ENCODE measurements at regions not wholly inside any gene's neighbourhood (a gene's known extent, or its start where the extent isn't known, plus 50 kb on each side); places are given as distances from the start of the nearest gene placed in this dataset.

DNA sequence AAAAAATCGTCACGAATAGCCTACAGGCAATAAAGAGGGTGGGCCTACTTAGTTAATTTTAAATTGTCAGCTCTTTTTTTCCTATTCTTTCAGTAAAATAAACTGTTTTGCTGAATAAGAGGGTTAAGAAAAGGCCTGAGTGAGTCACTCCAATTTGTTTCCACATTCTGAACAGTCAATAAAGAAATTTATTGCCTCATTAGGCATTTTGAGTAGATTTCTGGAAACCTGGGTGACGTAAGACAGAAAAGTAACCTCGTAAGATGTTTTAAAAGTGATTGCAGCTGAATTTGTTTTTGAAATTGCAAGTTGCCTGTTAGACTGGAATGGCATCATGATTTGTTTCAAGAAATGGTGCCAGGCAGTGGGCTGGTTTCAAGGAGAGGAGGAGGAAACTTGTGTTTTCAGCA is 439.3 kb downstream of the USP25 start:
- DNase-seq (ENCODE audit: low read depth in 1 of 2, low spot score in 1 of 2): no peak

DNA sequence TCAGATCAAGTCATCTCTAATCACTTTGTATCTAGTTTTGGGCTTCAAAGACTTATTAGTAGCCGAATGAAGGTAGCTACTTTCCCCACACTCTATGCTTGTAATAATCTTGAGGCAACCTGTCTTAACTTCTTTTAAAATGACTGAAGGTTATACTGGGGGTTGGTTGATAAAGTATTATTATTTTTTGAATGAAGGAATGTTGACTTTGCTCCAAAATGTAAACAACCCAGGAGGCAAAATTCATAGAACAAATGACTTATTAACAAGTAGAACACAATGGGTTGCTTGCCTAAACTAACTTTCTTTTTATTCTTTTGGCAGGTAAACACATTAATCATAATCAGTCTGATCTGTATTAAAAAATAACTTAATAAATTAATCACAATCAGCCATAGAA is 440.0 kb downstream of the USP25 start:
- DNase-seq (ENCODE audit: low read depth in 1 of 2, low spot score in 1 of 2): no peak

DNA sequence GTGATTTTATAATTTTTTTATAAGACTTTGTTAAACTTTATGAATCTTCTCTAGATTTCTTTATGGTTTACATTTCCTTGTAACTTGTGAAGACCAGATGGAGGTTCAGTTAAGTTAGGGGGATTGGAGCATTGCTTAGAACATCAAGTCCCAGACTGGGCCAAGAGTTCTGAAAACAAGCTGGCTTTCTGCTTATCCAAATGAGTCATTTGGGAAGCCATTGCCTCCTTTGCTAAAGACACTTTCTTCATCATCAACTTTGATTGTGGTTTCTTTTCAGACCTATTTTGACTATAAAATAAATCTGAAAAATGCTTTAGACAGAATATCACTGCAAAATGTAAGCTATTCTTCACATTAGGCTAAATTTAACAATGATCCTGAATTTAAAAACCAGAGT is 446.8 kb downstream of the USP25 start:
- no peak for DNase-seq (ENCODE audit: low read depth in 1 of 2, low spot score in 1 of 2)

DNA sequence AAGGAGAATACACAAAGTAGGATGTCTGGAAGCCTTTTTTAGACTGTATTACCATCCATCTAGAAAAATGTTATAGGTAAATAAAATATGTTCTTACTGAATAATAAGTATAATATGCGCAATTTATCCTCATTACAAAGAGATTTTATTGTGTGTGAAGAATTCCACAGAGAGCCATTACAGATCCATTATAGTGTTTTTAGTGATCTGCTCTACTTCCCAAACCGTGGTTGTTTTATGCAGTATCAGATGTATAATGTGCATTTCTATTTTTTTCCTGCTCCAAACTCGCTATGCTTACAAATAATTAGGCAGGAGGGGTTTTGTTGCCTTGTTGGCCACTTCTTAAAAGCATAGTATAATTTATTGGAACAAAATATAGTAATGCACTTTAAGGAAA is 447.8 kb downstream of the USP25 start:
- no peak for DNase-seq (ENCODE audit: low read depth in 1 of 2, low spot score in 1 of 2)

DNA sequence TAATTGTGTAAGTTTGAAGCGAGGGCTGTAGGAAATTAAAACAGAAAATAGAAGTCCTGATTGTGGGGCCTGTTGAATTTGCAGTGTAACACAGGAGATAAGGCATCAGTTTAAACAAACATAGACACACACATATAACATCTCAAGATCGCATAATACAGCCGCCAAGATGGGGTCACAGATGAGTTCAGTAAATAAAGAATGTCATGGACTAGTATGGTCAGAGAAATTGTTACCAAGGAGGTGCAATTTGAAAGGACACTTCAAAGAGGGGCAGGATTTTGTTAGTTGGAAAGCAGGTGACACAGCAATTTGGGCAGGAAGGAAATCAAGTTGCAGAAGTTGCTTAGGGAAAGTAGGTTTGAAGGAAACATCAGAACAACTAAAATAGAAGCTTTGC is 450.0 kb downstream of the USP25 start:
- DNase-seq (ENCODE audit: low read depth in 1 of 2, low spot score in 1 of 2): no peak

DNA sequence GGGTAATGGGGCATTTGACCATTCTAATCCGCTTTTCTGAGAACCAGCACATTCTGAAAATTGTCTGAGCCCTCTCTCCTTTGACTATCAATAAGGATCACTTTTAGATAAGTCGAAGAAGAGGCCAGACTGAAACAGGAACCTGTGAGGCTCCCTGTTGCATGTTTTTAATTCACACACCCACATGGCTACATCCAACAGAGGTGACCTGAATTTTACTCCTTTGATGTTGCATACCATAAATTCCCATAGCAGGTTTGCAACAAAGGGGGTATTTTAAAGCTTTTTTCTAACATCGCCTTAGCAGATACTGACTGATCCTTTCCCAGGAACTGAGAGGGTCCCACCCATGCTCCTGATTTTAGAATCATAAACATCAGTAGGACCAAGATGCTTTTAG is 450.8 kb downstream of the USP25 start:
- no peak for DNase-seq (ENCODE audit: low read depth in 1 of 2, low spot score in 1 of 2)

DNA sequence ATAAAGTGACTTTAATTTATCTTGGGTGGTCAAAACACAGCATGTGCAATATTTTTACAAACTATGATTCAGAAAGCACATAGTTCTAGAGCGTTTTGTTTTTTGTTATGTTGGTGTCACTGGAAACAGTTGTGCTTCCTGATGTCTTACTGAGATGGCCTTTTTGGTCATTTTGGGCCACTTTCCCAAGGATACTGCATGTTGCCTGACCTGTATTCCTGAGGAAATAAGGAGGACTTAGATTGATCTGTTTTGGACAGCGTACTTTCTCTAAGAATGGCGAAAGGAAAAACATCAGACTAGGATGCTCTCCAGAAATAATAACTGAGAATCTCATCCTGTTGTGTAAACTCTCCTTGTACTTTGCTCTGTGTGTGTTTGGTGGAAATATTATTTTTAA is 451.2 kb downstream of the USP25 start:
- no peak for DNase-seq (ENCODE audit: low read depth in 1 of 2, low spot score in 1 of 2)

DNA sequence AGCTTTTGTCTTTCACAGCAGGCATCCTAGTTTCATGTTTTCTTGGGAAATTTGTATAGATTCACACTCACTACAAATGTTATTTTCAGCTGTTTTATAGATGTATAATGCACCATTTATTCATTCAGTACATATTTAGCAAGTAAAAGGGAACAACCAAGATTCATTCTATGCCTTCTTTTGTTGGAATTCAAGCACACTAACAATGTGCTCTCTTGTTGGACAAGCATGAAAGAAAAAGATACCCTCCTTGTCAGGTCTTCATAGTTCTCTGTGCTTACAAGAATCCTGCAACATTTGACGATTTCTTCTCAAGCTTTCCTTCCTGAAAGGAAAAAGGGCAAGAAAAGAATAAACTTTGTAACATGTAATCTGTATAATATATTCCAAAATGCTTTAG is 456.0 kb downstream of the USP25 start:
- DNase-seq (ENCODE audit: low read depth in 1 of 2, low spot score in 1 of 2): no peak

DNA sequence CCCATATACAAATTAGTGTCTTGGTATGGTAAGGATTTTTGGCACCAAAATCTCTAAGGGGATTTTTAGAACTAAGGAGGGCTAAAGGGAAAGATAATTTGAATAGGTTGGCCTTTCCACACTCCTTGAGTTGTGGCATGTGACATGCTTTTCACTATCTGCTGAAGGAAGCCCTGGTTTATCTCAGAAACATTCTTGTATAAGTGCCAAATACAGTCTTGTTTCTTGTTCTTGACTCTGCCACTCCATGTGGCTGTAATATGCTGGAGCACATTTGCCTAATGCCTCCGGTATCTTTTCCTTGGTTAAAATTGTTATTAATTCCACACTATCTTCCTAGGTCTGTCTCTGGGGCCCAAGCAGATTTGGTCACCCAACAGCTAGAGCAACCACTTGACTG is 457.0 kb downstream of the USP25 start:
- no peak for DNase-seq (ENCODE audit: low read depth in 1 of 2, low spot score in 1 of 2)

DNA sequence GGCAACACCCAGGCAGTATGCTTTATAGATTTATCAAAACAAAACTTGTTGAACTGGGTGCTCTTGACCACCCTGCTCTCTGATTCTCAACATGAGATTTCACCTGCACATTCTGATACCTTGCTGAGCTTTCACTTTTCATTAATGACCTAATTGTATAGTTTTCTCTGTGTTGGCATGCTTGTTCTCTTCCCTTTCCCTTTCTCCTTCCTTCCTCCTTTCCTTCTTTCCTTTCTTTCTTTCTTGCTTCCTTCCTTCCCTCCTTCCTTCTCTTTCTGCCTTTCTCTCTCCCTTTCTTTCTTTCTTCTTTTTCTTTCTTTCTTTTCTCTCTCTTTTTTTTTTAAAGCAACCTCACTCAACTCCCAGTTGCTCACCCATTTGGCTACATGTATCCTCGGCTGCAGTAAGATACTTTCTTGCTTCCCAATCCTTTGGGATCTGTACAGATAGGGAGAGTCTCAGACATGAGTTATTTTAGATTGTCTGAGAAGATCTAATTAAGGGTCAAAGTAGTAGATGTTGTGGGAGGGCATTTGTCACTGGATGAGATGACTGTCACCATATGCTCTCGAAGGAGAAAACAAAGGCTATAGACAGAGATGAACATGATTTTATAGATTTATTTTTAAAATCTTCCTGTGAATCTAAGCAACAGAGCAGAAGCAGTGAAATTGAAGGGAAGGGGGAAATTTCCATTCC is 458.0 kb downstream of the USP25 start:
- no peak for DNase-seq (ENCODE audit: low read depth in 1 of 2, low spot score in 1 of 2)

DNA sequence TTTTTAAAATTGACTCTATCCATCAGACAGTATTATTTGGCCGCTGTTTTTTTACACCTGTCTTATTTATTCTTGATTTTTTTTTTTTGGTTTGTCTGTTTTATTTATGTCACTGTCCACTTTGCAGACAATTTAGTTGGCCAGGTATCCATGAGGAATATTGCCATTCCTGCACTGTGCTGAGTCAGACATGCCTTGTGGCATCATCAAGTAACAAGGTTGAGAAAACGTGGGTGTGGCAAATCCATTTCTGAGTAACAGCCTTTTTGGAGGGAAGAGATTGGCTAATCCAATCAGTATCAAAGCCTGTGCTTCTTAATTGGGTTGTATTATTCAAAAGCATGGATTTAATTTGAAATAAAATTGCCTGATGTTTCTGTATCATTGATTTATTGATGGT is 463.1 kb downstream of the USP25 start:
- no peak for DNase-seq (ENCODE audit: low read depth in 1 of 2, low spot score in 1 of 2)

DNA sequence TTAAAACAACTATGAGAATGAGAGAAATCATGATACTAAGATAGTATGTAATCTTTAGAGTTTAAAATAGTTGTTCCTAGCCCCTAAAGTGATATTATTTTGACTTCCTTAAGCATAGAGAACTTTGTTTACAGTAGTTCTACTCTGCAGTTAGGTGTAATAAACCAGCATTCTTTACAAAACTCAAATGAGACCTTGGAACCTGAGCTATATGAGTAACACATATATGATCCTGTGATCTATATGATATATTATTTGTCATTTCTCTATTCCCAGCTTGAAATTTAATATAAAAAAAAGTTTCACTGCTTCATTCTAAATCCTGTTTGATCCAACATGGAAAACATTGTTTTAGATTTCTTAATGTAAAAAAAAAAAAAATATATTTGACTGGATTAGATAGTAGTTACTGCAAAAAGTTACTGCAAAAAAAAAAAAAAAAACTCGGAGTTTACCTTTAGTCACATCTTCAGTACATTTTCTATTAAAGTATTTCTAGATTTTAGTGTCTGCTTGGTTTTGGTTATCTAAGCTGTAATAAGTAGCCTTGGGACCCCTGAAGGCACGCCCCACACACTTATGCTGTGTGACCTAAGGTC is 463.8 kb downstream of the USP25 start:
- no peak for DNase-seq (ENCODE audit: low read depth in 1 of 2, low spot score in 1 of 2)

DNA sequence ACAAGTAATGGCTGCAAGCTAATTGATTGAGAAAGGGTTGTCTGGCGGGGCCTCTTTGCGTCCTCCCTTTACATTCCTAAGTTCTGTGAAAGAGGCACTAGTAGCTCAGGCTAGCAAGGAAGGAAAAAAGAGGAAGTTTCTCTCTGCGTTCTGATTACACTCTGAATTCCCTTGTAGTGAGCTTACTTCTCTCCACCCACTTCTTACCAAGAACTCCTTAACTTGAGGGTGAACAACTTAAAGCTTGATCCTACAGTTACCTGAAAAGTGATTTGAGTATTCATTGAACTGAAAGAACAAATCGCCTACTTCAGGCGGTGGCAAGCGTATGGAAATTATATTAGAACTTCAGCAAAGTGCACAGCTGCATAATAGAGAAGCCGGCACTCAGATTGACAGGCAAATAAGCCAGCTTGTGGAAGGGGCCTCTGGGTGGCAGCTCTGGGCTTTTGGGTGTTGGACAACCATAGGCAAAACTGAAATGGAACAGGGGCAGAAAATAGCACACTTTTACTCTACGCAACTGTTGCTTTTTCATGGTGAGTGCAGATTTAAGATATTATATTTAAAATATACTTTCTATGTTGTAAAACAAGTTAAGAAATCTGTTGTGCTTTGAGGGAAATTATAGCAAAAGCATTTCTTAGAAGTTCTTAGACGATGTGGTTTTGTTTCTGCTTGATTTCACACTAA is 464.5 kb downstream of the USP25 start:
- no peak for DNase-seq (ENCODE audit: low read depth in 1 of 2, low spot score in 1 of 2)

DNA sequence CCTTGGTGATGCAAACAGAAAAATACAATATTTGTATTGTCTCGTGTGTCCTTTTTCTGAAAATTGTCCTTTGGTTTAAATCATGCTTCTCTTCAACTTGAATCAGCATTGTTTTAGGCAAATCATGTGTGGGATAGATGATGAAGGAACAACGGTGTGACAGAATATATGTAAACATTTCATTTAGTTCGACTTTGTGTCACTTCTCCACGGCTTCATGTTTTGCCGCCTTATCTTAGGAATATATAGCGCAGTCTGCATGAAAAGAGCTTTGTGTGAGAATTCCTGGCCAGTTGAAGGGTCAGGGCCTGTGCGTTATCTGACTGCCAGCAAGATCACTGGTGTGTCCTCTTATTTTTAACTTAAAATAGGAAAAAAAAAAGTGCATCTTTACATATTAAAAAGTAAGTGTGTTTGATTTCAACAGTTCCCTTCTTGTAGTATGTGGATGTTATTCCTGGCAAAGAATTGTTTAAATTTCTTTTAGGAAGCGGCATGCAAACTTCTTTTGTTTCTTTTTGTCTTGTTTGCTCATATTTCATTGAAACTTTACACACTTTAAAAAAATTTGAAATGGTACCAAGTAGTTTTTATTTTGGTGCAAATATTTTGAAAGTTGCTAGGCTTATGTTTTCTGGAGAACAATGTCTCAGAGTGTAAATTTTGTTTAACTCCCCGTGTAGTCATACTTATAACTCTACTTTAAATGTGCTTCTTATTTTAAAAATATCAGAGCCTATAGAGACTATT is 465.2 kb downstream of the USP25 start:
- no peak for DNase-seq (ENCODE audit: low read depth in 1 of 2, low spot score in 1 of 2)

DNA sequence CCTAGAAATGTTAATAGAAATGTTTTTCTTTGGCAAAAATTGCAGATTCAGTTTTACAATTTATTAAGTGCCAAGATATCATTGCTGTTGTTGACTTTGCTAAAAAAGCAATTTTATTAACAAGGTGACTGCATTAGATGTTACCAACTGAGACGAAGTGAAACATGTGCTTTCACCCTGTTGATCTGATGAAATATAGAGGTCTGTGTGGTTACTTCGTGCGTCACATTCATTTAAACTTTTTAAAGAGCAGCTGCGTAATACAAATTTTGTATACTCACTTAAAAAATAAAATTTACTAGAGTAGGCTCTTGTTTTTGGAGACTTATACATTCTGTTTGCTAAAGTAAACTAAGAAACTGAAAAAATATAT is 465.7 kb downstream of the USP25 start:
- no peak for DNase-seq (ENCODE audit: low read depth in 1 of 2, low spot score in 1 of 2)

DNA sequence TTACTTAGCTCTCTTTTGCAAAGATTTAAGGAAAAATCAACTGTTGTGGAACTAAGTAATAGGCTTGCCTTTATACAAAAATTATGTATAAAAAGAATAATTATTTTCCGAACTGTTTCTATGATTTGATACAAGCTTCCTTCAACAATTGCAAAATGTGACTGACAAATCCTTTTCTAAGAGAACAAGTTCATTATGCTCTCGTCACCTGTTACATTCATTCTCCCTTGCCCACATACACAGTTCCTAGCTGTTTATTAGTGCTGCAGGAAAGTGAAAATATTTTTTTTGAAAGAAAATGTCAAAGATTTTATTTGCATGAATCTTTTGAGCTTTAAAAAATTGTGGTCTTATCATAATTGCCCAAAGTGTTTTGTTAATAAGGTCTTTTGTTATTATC is 466.2 kb downstream of the USP25 start:
- no peak for DNase-seq (ENCODE audit: low read depth in 1 of 2, low spot score in 1 of 2)

DNA sequence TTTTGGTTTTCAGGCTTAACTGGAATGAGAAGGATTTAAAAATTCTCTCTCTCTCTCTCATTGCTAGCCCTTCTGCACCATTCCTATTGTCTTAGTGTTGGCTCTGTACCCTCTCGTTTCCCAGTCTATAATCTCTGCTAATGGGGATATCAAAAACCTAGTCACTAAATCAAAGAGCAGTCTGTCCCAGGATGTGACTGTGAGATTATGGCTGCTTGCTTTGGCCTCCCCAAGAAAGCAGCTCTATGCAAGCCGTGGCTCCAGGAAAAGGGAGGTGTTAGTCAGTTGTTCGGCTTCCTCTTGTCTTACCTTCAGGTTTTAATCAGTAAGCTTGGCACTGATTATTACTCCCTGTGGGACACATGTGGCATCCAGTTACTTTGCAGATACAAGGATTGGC is 468.8 kb downstream of the USP25 start:
- DNase-seq (ENCODE audit: low read depth in 1 of 2, low spot score in 1 of 2): no peak

DNA sequence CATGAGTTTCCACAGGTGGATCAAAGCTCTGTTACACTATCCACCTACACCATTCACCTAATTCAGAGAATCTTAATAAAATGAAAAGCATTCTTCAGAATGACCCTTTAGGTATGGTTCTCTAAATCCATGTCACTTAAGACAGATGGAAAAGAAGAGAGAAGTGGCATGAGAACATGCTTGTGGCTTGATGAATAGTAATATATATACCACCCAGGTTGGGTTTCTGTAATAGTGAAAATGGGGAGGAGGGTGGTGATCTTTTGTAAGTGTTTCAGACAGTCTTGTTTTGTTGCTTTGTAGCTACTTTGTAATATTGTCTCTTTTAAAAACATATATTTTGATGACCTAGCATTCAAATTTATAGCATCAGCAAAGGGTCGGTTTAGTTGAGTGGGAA is 469.8 kb downstream of the USP25 start:
- DNase-seq (ENCODE audit: low read depth in 1 of 2, low spot score in 1 of 2): no peak

DNA sequence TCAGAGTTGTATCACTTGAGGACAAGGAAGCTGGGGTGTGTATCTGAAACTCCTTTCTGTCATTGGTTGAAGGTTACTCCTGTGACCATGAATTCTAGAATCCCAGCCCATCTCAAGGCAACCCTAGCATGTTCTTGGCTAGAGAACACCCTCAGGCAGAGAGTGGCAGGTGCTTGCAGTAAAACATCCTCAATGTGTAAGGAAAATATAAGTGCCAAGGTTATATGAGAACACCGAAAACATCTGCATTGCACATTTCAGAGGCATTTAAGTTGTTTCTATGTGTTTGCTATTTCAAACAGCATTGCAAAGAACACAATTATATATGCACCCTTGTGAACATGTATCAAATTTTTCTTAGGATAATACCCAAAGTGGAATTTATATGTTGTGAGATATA is 471.9 kb downstream of the USP25 start:
- no peak for DNase-seq (ENCODE audit: low read depth in 1 of 2, low spot score in 1 of 2)

DNA sequence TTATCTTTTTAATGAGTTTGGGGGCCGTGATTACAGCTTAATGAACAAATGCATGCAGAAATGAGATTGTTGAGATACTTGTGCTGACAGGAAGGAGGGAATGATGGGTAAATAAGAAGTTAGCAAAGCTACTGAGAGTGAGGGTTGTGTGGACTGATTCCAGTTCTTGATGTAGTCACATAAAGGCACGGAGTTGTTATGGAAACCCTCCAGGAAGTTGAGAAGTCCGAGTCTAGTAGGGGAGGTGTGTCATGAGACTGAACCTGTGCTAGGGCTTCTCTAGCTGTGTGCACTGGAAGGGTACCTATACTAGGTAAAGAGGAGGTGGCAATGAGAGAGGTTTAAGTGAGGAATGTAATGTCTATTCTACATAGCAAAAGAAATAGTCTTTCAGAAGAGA is 475.7 kb downstream of the USP25 start:
- DNase-seq (ENCODE audit: low read depth in 1 of 2, low spot score in 1 of 2): no peak

DNA sequence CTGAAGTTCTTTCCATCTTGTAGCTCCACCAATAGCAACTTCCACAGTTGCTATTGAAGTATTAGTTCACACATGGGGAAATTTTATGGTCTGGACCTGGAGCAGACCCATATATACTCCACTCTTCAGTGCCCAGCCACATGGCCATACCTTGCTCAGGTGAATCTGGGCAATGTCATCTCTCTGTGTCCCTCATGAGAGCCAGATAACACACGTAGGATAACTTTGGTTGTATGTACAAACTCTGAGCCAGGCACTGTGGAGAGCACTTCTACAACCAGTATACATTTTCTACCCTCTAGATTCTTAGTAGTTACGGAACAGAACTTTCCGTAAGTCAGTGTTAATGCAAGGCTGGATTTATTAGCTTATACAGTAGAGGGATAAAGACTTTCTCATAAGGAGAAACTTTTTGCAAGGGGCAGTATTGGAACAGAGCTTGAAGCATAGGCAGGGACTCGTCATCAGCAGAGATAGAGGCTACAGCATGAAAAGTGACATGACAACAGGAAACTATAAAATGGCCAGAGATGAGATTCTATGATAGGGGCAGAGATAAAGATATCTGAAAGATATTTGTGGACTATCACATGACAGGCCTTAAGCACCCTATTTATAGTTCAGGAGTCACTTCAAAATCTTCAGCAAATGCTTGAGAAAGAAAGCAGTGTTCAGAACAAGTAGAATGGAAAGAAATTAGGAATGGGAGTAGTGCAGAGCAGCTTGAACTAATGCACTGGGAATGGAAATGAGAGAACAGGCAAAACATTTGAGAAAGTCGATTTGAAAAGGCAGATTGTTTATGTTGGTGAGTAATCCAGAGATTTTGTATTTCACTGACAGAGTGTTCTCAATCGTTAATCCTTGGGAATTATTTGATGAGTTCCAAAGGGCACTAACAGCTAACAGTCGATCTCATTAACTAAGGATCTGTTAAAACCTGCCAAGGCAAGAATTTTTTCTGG is 481.8 kb downstream of the USP25 start:
- no peak for DNase-seq (ENCODE audit: low read depth in 1 of 2, low spot score in 1 of 2)
